Sigmoid colon (tissue), 4 donors: ENCODE measurements at regions not wholly inside any gene's neighbourhood (a gene's known extent, or its start where the extent isn't known, plus 50 kb on each side); places are given as distances from the start of the nearest gene placed in this dataset.

ENCODE experiments used
- CTCF ChIP-seq, 4 experiments: fragments of 450-650 bp in 3 of 4; fragments of 200-600 bp in 1 of 4; IDR thresholded peaks; one replicate each; pipeline ENCODE4 v1.5.1; 2016 to 2019; ENCODE audit warnings: antibody characterized with exemption in 4 of 4, mild to moderate bottlenecking in 3 of 4, moderate library complexity in 2 of 4
- EP300 ChIP-seq, 4 donors: sonication (generic); formaldehyde crosslinking; IDR thresholded peaks; one replicate each; pipeline ENCODE4 v1.6.1; 2017; ENCODE audit warnings: antibody characterized with exemption in 4 of 4
- POLR2A ChIP-seq, 2 donors: fragments of 450-650 bp; IDR thresholded peaks; one replicate each; pipeline ENCODE4 v1.6.1; 2016; ENCODE audit warnings: antibody characterized with exemption in 2 of 2, mild to moderate bottlenecking in 2 of 2, moderate library complexity in 2 of 2
- POLR2AphosphoS5 ChIP-seq, 4 donors: sonication (generic); formaldehyde crosslinking; IDR thresholded peaks; one replicate each; pipeline ENCODE4 v1.6.1; 2017; ENCODE audit warnings: antibody characterized with exemption in 4 of 4

- no peak for TF ChIP-seq POLR2A (IDR thresholded peaks at IDR 0.05)
- no peak for TF ChIP-seq CTCF (IDR thresholded peaks at IDR 0.05)
- no peak for TF ChIP-seq EP300 (IDR thresholded peaks at IDR 0.05)
- no peak for TF ChIP-seq POLR2AphosphoS5 (IDR thresholded peaks at IDR 0.05)
Measured at GRCh38 chr15:62966294-62967078, 76.1 kb upstream of the TPM1 start.
